Trophoblast cell (in vitro differentiated cells and primary cell): ENCODE measurements at regions not wholly inside any gene's neighbourhood (a gene's known extent, or its start where the extent isn't known, plus 50 kb on each side); places are given as distances from the start of the nearest gene placed in this dataset.

Experiments used
- DNase-seq, 2 donors: peaks; one replicate each; pipeline ENCODE4 v3.0.0-alpha.2; 2016
- H2AFZ ChIP-seq: 2 replicates; pipeline ENCODE4 v1.6.1; 2013; ENCODE audit warnings: low read length, moderate library complexity, mild to moderate bottlenecking; ENCODE audit not compliant: insufficient read depth, poor library complexity
- H2AK5ac ChIP-seq: 2 replicates; pipeline ENCODE4 v1.6.1; 2013; ENCODE audit warnings: mild to moderate bottlenecking, low read length
- H2BK120ac ChIP-seq: 2 replicates; pipeline ENCODE4 v1.6.1; 2013; ENCODE audit warnings: low read length, mild to moderate bottlenecking, moderate library complexity; ENCODE audit not compliant: insufficient read depth, poor library complexity
- H2BK12ac ChIP-seq: 2 replicates; pipeline ENCODE4 v1.6.1; 2013; ENCODE audit warnings: mild to moderate bottlenecking, low read length, moderate library complexity
- H2BK5ac ChIP-seq: 2 replicates; pipeline ENCODE4 v1.6.1; 2013; ENCODE audit warnings: low read length, low read depth, moderate library complexity, mild to moderate bottlenecking; ENCODE audit not compliant: poor library complexity
- H3K14ac ChIP-seq: 2 replicates; pipeline ENCODE4 v1.6.1; 2013; ENCODE audit warnings: mild to moderate bottlenecking, low read length
- H3K18ac ChIP-seq: 2 replicates; pipeline ENCODE4 v1.6.1; 2013; ENCODE audit warnings: mild to moderate bottlenecking, low read length
- H3K23ac ChIP-seq: 2 replicates; pipeline ENCODE4 v1.6.1; 2013; ENCODE audit warnings: low read length
- H3K27ac ChIP-seq: 2 replicates; pipeline ENCODE4 v1.5.1; 2013; ENCODE audit warnings: low read depth, mild to moderate bottlenecking, inconsistent platforms, low read length, moderate library complexity
- H3K27me3 ChIP-seq: 2 replicates; pipeline ENCODE4 v1.6.1; 2013; ENCODE audit warnings: inconsistent platforms, mild to moderate bottlenecking, low read length, moderate library complexity; ENCODE audit not compliant: insufficient read depth
- H3K36me3 ChIP-seq, 2 experiments: 1 replicate in 1 of 2; 2 replicates in 1 of 2; pipeline ENCODE4 v1.6.1; 2013; ENCODE audit warnings: low read length in 2 of 2, mild to moderate bottlenecking in 2 of 2, moderate library complexity in 1 of 2; ENCODE audit not compliant: insufficient read depth in 2 of 2, control insufficient read depth in 1 of 2
- H3K4ac ChIP-seq: 2 replicates; pipeline ENCODE4 v1.6.1; 2013; ENCODE audit warnings: low read depth, mild to moderate bottlenecking, low read length, moderate library complexity
- H3K4me1 ChIP-seq, 2 experiments: 1 replicate in 1 of 2; 2 replicates in 1 of 2; pipeline ENCODE4 v1.6.1; 2013; ENCODE audit warnings: low read length in 2 of 2, mild to moderate bottlenecking in 2 of 2, moderate library complexity in 1 of 2; ENCODE audit not compliant: insufficient read depth in 2 of 2, control insufficient read depth in 1 of 2
- H3K4me2 ChIP-seq: 2 replicates; pipeline ENCODE4 v1.6.1; 2013; ENCODE audit warnings: inconsistent platforms, mild to moderate bottlenecking, low read length, moderate library complexity
- H3K4me3 ChIP-seq: 2 replicates; pipeline ENCODE4 v1.5.1; 2013; ENCODE audit warnings: mild to moderate bottlenecking, low read depth, low read length, inconsistent platforms
- H3K79me1 ChIP-seq: one replicate; pipeline ENCODE4 v1.6.1; 2013; ENCODE audit warnings: low read length
- H3K79me2 ChIP-seq: 2 replicates; pipeline ENCODE4 v1.6.1; 2013; ENCODE audit warnings: low read length, mild to moderate bottlenecking; ENCODE audit not compliant: control insufficient read depth, insufficient read depth, poor library complexity
- H3K9ac ChIP-seq: 2 replicates; pipeline ENCODE4 v1.6.1; 2013; ENCODE audit warnings: mild to moderate bottlenecking, low read length
- H3K9me3 ChIP-seq: 2 replicates; pipeline ENCODE4 v1.6.1; 2013; ENCODE audit warnings: low read depth, mild to moderate bottlenecking, control low read depth, inconsistent platforms, low read length; ENCODE audit not compliant: insufficient read depth
- H4K12ac ChIP-seq: 2 replicates; pipeline ENCODE4 v1.6.1; 2013; ENCODE audit warnings: low read depth, mild to moderate bottlenecking, low read length, moderate library complexity
- H4K8ac ChIP-seq: 2 replicates; pipeline ENCODE4 v1.6.1; 2013; ENCODE audit warnings: low read depth, mild to moderate bottlenecking, low read length, moderate library complexity
- H4K91ac ChIP-seq: one replicate; pipeline ENCODE4 v1.6.1; 2013; ENCODE audit warnings: low read depth, mild to moderate bottlenecking, low read length, moderate library complexity
- WGBS: extraction: QIAGEN DNeasy Blood & Tissue Kit; methylation state at CpG from one replicate; pipeline ENCODE4 v1.1.7; 2013; ENCODE audit warnings: missing lambda C conversion rate; ENCODE audit not compliant: insufficient read length, insufficient coverage; ENCODE audit errors: extremely low coverage; 5-methylcytosine and 5-hydroxymethylcytosine counted together

DNA sequence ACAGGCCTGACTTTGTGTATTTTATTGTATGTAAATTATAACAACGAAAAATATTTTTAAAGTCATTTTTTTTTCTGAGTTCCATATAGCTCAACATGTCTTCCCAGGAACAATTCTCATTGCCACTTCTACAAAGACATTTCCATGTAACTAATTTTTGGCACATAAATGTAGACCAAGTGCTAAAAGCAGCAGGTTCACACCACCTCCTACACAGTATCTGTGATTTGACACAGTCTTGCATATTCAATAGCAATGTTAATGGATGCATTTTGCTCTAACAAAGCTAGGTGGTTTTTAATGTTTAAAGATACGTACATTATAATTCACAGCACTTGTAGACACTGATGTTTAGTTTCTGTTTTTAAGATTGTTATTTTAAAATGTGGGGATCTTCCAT lies 346.5 kb downstream of the GPAM start:
- no peak overlapping the region for H4K8ac ChIP-seq
- no peak for DNase-seq
- no peak overlapping the region for H3K23ac ChIP-seq
- no peaks in the 10 kb centered on the region for H3K9me3 ChIP-seq
- H3K14ac ChIP-seq: no peak overlapping the region
- no peak overlapping the region for H2BK5ac ChIP-seq
- H3K4me1 ChIP-seq: no peaks in the 10 kb centered on the region
- H3K9ac ChIP-seq: no peak overlapping the region
- no peak overlapping the region for H2AK5ac ChIP-seq
- no peak overlapping the region for H3K4ac ChIP-seq
- H2BK12ac ChIP-seq: no peak overlapping the region
- H2AFZ ChIP-seq: no peak overlapping the region
- no peaks in the 10 kb centered on the region for H3K79me1 ChIP-seq
- no peak overlapping the region for H4K12ac ChIP-seq
- H3K79me2 ChIP-seq: no peaks in the 10 kb centered on the region
- no peaks in the 10 kb centered on the region for H3K27me3 ChIP-seq
- no peak overlapping the region for H3K18ac ChIP-seq
- WGBS: no CpG with 5 or more reads among the region's 2 CpGs
- no peak overlapping the region for H2BK120ac ChIP-seq
- no peak overlapping the region for H3K4me3 ChIP-seq
- H3K27ac ChIP-seq: no peak overlapping the region
- H4K91ac ChIP-seq: no peak overlapping the region
- H3K4me2 ChIP-seq: no peak overlapping the region
- no peaks in the 10 kb centered on the region for H3K36me3 ChIP-seq

DNA sequence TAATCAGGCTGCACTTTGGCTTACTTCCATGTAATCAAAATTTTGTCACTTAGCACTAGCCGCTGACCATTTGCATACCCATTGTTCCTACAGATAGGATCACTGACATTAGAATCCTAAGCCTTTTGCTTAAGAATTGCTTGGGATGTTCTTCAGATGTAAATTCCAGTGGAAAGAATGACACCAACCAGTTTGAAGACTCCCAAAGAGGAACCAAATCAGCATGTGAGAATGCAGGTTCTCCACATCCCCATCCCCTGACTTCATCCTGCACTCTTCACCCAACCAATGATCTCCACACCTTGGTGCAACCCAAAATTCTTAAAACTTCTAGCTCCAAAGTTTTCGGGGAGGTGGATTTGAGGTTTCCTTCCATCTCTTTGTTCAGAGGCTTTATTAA lies 345.6 kb downstream of the GPAM start:
- Histone ChIP-seq H3K79me1 (no peaks in the 10 kb centered on the region), H3K36me3 (no peaks in the 10 kb centered on the region), H3K27me3 (no peaks in the 10 kb centered on the region), H3K14ac (no peak overlapping the region), H3K4me2 (no peak overlapping the region), H2AK5ac (no peak overlapping the region), H3K4ac (no peak overlapping the region), H3K4me3 (no peak overlapping the region), H4K12ac (no peak overlapping the region), H2AFZ (no peak overlapping the region), H3K9ac (no peak overlapping the region), H4K8ac (no peak overlapping the region), H4K91ac (no peak overlapping the region), H3K79me2 (no peaks in the 10 kb centered on the region), H3K18ac (no peak overlapping the region), H3K4me1 (no peaks in the 10 kb centered on the region), H2BK120ac (no peak overlapping the region), H2BK5ac (no peak overlapping the region), H3K9me3 (no peaks in the 10 kb centered on the region), H3K27ac (no peak overlapping the region), H3K23ac (no peak overlapping the region), H2BK12ac (no peak overlapping the region)
- no CpG with 5 or more reads among the region's 2 CpGs for WGBS
- no peak for DNase-seq

DNA sequence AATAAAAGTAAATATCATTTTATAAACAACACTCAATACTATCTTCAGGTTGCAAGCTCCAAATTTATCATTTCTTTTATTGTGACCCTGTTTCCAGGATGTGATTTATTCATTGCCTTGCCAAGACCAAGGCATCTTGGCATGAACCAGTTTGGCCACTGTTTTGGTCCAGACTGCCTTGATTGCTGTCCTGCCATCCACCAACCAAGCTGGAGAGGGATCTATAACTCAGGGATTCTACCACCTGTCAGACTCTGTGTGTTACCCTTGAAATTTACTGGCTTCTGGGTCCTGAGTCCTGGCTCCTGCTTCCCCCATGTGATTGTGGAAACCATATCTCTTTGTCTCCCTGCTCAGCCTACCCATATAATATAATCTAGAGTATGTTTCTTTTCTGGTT lies 343.0 kb downstream of the GPAM start:
- H3K23ac ChIP-seq: no peak overlapping the region
- H3K36me3 ChIP-seq: no peaks in the 10 kb centered on the region
- no peak overlapping the region for H4K12ac ChIP-seq
- H2BK120ac ChIP-seq: no peak overlapping the region
- no peak overlapping the region for H4K8ac ChIP-seq
- no peak overlapping the region for H3K4me3 ChIP-seq
- H3K9ac ChIP-seq: peak overlapping the region; percentile 3
- H3K14ac ChIP-seq: no peak overlapping the region
- H3K4me2 ChIP-seq: no peak overlapping the region
- no peak overlapping the region for H3K4ac ChIP-seq
- no peak overlapping the region for H3K18ac ChIP-seq
- DNase-seq: no peak
- no peak overlapping the region for H2BK12ac ChIP-seq
- H3K9me3 ChIP-seq: no peaks in the 10 kb centered on the region
- H2BK5ac ChIP-seq: no peak overlapping the region
- H3K79me1 ChIP-seq: no peaks in the 10 kb centered on the region
- no peaks in the 10 kb centered on the region for H3K79me2 ChIP-seq
- H3K27ac ChIP-seq: no peak overlapping the region
- H3K27me3 ChIP-seq: no peaks in the 10 kb centered on the region
- no peak overlapping the region for H4K91ac ChIP-seq
- H2AFZ ChIP-seq: no peak overlapping the region
- no peaks in the 10 kb centered on the region for H3K4me1 ChIP-seq
- no peak overlapping the region for H2AK5ac ChIP-seq

DNA sequence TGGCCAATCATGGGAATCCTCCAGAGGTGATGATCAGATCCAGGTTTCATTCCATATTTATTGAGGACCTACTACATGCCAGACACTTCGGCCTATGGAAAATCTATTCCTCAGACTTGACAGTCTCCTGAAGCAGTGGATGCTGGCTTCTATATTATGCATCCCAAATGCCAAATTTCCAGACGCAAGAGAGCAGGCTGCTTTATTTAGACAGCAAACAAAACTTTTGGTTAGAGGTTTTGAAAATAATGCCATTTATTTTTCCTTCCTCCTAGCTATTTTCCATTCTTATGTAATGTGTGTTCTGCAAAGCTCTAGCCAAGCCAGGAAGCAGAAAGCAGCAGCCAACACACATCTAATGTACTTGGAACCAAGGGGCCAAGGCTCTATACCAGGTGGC lies 330.8 kb downstream of the GPAM start:
- no peaks in the 10 kb centered on the region for H3K36me3 ChIP-seq
- no peak overlapping the region for H3K4me3 ChIP-seq
- no peaks in the 10 kb centered on the region for H3K79me1 ChIP-seq
- WGBS: no CpG with 5 or more reads among the region's 2 CpGs
- no peaks in the 10 kb centered on the region for H3K4me1 ChIP-seq
- no peak overlapping the region for H3K14ac ChIP-seq
- H3K79me2 ChIP-seq: no peaks in the 10 kb centered on the region
- H3K9ac ChIP-seq: no peak overlapping the region
- no peak for DNase-seq
- H2BK12ac ChIP-seq: no peak overlapping the region
- no peak overlapping the region for H3K4ac ChIP-seq
- H4K12ac ChIP-seq: no peak overlapping the region
- no peak overlapping the region for H3K18ac ChIP-seq
- H3K27ac ChIP-seq: no peak overlapping the region
- H4K8ac ChIP-seq: no peak overlapping the region
- no peak overlapping the region for H3K23ac ChIP-seq
- H2BK5ac ChIP-seq: no peak overlapping the region
- no peak overlapping the region for H2AK5ac ChIP-seq
- no peaks in the 10 kb centered on the region for H3K27me3 ChIP-seq
- H3K9me3 ChIP-seq: no peaks in the 10 kb centered on the region
- H2AFZ ChIP-seq: no peak overlapping the region
- H4K91ac ChIP-seq: no peak overlapping the region
- no peak overlapping the region for H2BK120ac ChIP-seq
- H3K4me2 ChIP-seq: no peak overlapping the region

DNA sequence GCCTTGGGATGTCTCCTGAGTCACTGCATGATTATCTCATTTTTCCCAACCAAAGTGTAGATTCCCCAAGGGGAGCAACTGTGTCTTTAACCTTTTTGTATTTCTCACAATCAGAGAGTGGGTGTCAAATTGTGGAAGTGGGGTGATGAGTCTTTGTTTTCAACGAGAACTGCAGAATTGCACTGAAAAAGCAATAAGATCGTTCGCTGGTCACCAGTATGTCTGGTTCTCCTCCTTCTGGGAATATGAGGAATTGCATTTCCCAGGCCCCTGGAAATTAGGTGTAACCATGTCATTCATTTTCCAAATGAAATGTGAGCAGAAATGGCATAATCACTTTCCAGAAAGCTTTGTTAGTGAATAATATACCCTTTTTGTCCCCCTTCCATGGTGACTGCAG lies 326.9 kb downstream of the GPAM start:
- no peak overlapping the region for H3K4me3 ChIP-seq
- H3K4ac ChIP-seq: no peak overlapping the region
- no peaks in the 10 kb centered on the region for H3K79me1 ChIP-seq
- H3K79me2 ChIP-seq: no peaks in the 10 kb centered on the region
- H3K23ac ChIP-seq: no peak overlapping the region
- H2BK120ac ChIP-seq: no peak overlapping the region
- no peaks in the 10 kb centered on the region for H3K27me3 ChIP-seq
- no peaks in the 10 kb centered on the region for H3K9me3 ChIP-seq
- no peak overlapping the region for H3K18ac ChIP-seq
- no peak overlapping the region for H4K12ac ChIP-seq
- no peak overlapping the region for H2BK12ac ChIP-seq
- H3K9ac ChIP-seq: no peak overlapping the region
- no CpG with 5 or more reads among the region's 3 CpGs for WGBS
- no peaks in the 10 kb centered on the region for H3K36me3 ChIP-seq
- H2AK5ac ChIP-seq: no peak overlapping the region
- H2AFZ ChIP-seq: no peak overlapping the region
- H2BK5ac ChIP-seq: no peak overlapping the region
- no peak overlapping the region for H3K14ac ChIP-seq
- H4K91ac ChIP-seq: no peak overlapping the region
- no peak overlapping the region for H3K27ac ChIP-seq
- no peaks in the 10 kb centered on the region for H3K4me1 ChIP-seq
- DNase-seq: peak in 1 of 2 donors; percentile 10
- H3K4me2 ChIP-seq: no peak overlapping the region
- H4K8ac ChIP-seq: no peak overlapping the region
